ENCODE measurements at regions not wholly inside any gene's neighbourhood (a gene's known extent, or its start where the extent isn't known, plus 50 kb on each side); places are given as distances from the start of the nearest gene placed in this dataset.

- TF ChIP-seq POLR2A (IDR thresholded peaks at IDR 0.05) (no peak), CTCF (IDR thresholded peaks at IDR 0.05) (no peak)
Observed at GRCh38 chr7:119320316-119320715, 952.7 kb upstream of the KCND2 start.

Data from tibial nerve (tissue), 3 donors.